HepG2 (cell line): ENCODE measurements at regions not wholly inside any gene's neighbourhood (a gene's known extent, or its start where the extent isn't known, plus 50 kb on each side); places are given as distances from the start of the nearest gene placed in this dataset.

Experiments used
- ATAC-seq: fragments of 200-7000 bp; cut with Tn5 transposase; 3 replicates; pipeline ENCODE4 v1.9.1; 2020; ENCODE audit warnings: mild to moderate bottlenecking, moderate library complexity
- BruUV-seq: library from RNA; stranded (reverse); fragments of 400-500 nt; replicated peaks from 2 replicates; lab custom pipeline; 2021; lab: Mats Ljungman, UMichigan
- CTCF ChIA-PET: fragments of 300-600 bp; formaldehyde crosslinking; extraction: SDS; loops from one replicate; lab custom pipeline; 2021; ENCODE audit warnings: low total read pairs, inconsistent platforms, low intra/inter-chr PET ratio; lab: Yijun Ruan, JAX
- POLR2A ChIA-PET: fragments of 350-600 bp; sonication (Branson Sonifier 250); formaldehyde crosslinking; loops from one replicate; lab custom pipeline; 2020; ENCODE audit warnings: antibody characterized with exemption, inconsistent platforms; lab: Yijun Ruan, JAX
- DNase-seq: peaks from one replicate; pipeline ENCODE4 v3.0.0-alpha.2; 2015; ENCODE audit warnings: low spot score
- FAIRE-seq: peaks from 3 replicates; lab custom pipeline; 2011; peaks lifted over from hg19 to GRCh38; lab: Jason Lieb, UNC
- H2AFZ ChIP-seq: one replicate; pipeline ENCODE4 v1.6.1; 2011; ENCODE audit warnings: low read length, inconsistent platforms
- H3K27ac ChIP-seq: fragments of 300-600 bp; 3 replicates; pipeline ENCODE4 v1.8.0; 2011; ENCODE audit warnings: mixed run types, mild to moderate bottlenecking, mixed read lengths, low read length, inconsistent platforms; ENCODE audit not compliant: insufficient read depth; ENCODE audit errors: extremely low read length
- H3K27me3 ChIP-seq, 2 experiments: fragments of 200-600 bp in 1 of 2; 2 replicates in 1 of 2; 3 replicates in 1 of 2; pipeline versions ENCODE4 v1.6.0 to v1.8.0; 2011; ENCODE audit warnings: low read length in 2 of 2, mild to moderate bottlenecking in 2 of 2, moderate library complexity in 2 of 2, inconsistent platforms in 1 of 2; ENCODE audit not compliant: insufficient read depth in 2 of 2, control insufficient read depth in 1 of 2
- H3K36me3 ChIP-seq, 2 experiments: fragments of 200-600 bp in 1 of 2; replicated peaks in 1 of 2; 2 replicates in 1 of 2; 3 replicates in 1 of 2; pipeline versions ENCODE4 v1.5.1 to v1.8.0; 2011; ENCODE audit warnings: low read length in 2 of 2, inconsistent platforms in 1 of 2; ENCODE audit not compliant: insufficient read depth in 2 of 2, control insufficient read depth in 1 of 2
- H3K4me1 ChIP-seq: 2 replicates; pipeline ENCODE4 v1.5.1; 2012; ENCODE audit warnings: low read length, inconsistent platforms; ENCODE audit not compliant: insufficient read depth
- H3K4me2 ChIP-seq: 2 replicates; pipeline ENCODE4 v1.6.0; 2011; ENCODE audit warnings: low read depth, low read length, inconsistent platforms
- H3K4me3 ChIP-seq, 3 experiments: fragments of 200-600 bp in 1 of 3; sonication (generic), shearing (Covaris generic) in 1 of 3; replicated peaks in 1 of 3; 2 replicates each; pipeline ENCODE4 v1.5.1; 2011 to 2016; ENCODE audit warnings: low read length in 3 of 3, inconsistent platforms in 2 of 3, low read depth in 2 of 3, mild to moderate bottlenecking in 2 of 3, control low read depth in 1 of 3, mixed read lengths in 1 of 3; ENCODE audit not compliant: insufficient read depth in 1 of 3
- H3K79me2 ChIP-seq: one replicate; pipeline ENCODE4 v1.6.1; 2011; ENCODE audit warnings: low read length, inconsistent platforms; ENCODE audit not compliant: insufficient read depth
- H3K9ac ChIP-seq: 2 replicates; pipeline ENCODE4 v1.6.0; 2011; ENCODE audit warnings: mild to moderate bottlenecking, low read depth, low read length, inconsistent platforms; ENCODE audit not compliant: insufficient read depth
- H3K9me3 ChIP-seq: 2 replicates; pipeline ENCODE4 v1.5.1; 2012; ENCODE audit warnings: mild to moderate bottlenecking, low read length
- H4K20me1 ChIP-seq: 2 replicates; pipeline ENCODE4 v1.6.0; 2011; ENCODE audit warnings: inconsistent platforms, mild to moderate bottlenecking, low read length, moderate library complexity; ENCODE audit not compliant: insufficient read depth
- ATRX ChIP-seq: sonication (generic); formaldehyde crosslinking; IDR thresholded peaks from 2 replicates; pipeline ENCODE4 v1.4.0; 2020; ENCODE audit warnings: missing genetic modification reagents, borderline replicate concordance
- ELK4 ChIP-seq: sonication (generic); formaldehyde crosslinking; IDR thresholded peaks from 2 replicates; pipeline ENCODE4 v1.9.0; 2021; ENCODE audit warnings: missing genetic modification reagents, borderline replicate concordance
- FOXP1 ChIP-seq, 2 experiments: fragments of 450-650 bp in 1 of 2; IDR thresholded peaks; 2 replicates each; pipeline ENCODE4 v1.6.1; 2017 to 2018; ENCODE audit warnings: antibody characterized with exemption in 1 of 2
- HDAC6 ChIP-seq: fragments of 200-600 bp; sonication (generic); IDR thresholded peaks from 2 replicates; pipeline ENCODE4 v1.7.0; 2017; ENCODE audit warnings: mild to moderate bottlenecking, antibody characterized with exemption, low read length, low read depth
- MYC ChIP-seq: sonication (generic); formaldehyde crosslinking; IDR thresholded peaks from 2 replicates; pipeline ENCODE4 v1.9.0; 2021; ENCODE audit warnings: missing genetic modification reagents, borderline replicate concordance
- NCOA1 ChIP-seq: sonication (generic); formaldehyde crosslinking; IDR thresholded peaks from 2 replicates; pipeline ENCODE4 v1.9.0; 2021; ENCODE audit warnings: missing genetic modification reagents
- PAF1 ChIP-seq: IDR thresholded peaks from 2 replicates; pipeline ENCODE4 v1.6.1; 2016; ENCODE audit warnings: missing genetic modification reagents, missing compliant biosample characterization
- PHB2 ChIP-seq: fragments of 450-650 bp; IDR thresholded peaks from 2 replicates; pipeline ENCODE4 v1.6.1; 2018; ENCODE audit not compliant: partially characterized antibody
- RELA ChIP-seq: sonication (generic); formaldehyde crosslinking; IDR thresholded peaks from 2 replicates; pipeline ENCODE4 v1.4.0; 2020; ENCODE audit warnings: missing genetic modification reagents
- SIN3B ChIP-seq: fragments of 150-350 bp; IDR thresholded peaks from 2 replicates; pipeline ENCODE4 v1.6.1; 2014; ENCODE audit warnings: low read length
- ZBTB39 ChIP-seq: sonication (generic); formaldehyde crosslinking; IDR thresholded peaks from 2 replicates; pipeline ENCODE4 v1.5.0; 2020; ENCODE audit warnings: missing genetic modification reagents
- ZFP41 ChIP-seq: sonication (generic); formaldehyde crosslinking; IDR thresholded peaks from 2 replicates; pipeline ENCODE4 v1.4.0; 2020; ENCODE audit warnings: mild to moderate bottlenecking, missing genetic modification reagents, borderline replicate concordance
- ZNF12 ChIP-seq: sonication (generic); formaldehyde crosslinking; IDR thresholded peaks from 2 replicates; pipeline ENCODE4 v1.5.0; 2020; ENCODE audit warnings: missing genetic modification reagents
- ZNF207 ChIP-seq: fragments of 450-650 bp; IDR thresholded peaks from 2 replicates; pipeline ENCODE4 v1.6.1; 2016; ENCODE audit warnings: antibody characterized with exemption, borderline replicate concordance
- ZNF253 ChIP-seq: sonication (generic); formaldehyde crosslinking; IDR thresholded peaks from 2 replicates; pipeline ENCODE4 v1.8.0; 2022; ENCODE audit warnings: mild to moderate bottlenecking, missing genetic modification reagents, borderline replicate concordance
- ZNF619 ChIP-seq: sonication (generic); formaldehyde crosslinking; IDR thresholded peaks from 2 replicates; pipeline ENCODE4 v1.4.0; 2020; ENCODE audit warnings: mild to moderate bottlenecking, missing genetic modification reagents
- ZNF747 ChIP-seq: sonication (generic); formaldehyde crosslinking; IDR thresholded peaks from 2 replicates; pipeline ENCODE4 v1.8.1; 2023; ENCODE audit warnings: missing genetic modification reagents, mild to moderate bottlenecking, borderline replicate concordance
- WGBS: methylation state at CpG from one replicate; pipeline ENCODE4 v1.1.6; 2017; ENCODE audit warnings: low lambda C conversion rate; 5-methylcytosine and 5-hydroxymethylcytosine counted together
- in situ Hi-C: cut with HindIII; loops from 2 replicates; pipeline ENCODE4 v1.10.0; 2017; ENCODE audit warnings: low pct_unique_long_range_greater_than_20kb; ENCODE audit not compliant: extremely low pct_ligation_motif_present
- intact Hi-C: fragments of 100-400 bp; cut with micrococcal nuclease; formaldehyde crosslinking; loops from one replicate; pipeline ENCODE4 v1.10.0; 2022; ENCODE audit not compliant: unreplicated experiment

- TF ChIP-seq ZBTB39 (CRISPR knock-in tag) (no peak), SIN3B (no peak), ZNF12 (CRISPR knock-in tag) (no peak), ELK4 (CRISPR knock-in tag) (no peak), MYC (no peak), ZNF619 (CRISPR knock-in tag) (no peak)
Measured at GRCh38 chr10:106280896-106281460, 883.5 kb downstream of the SORCS1 start (continued).

- Histone ChIP-seq H2AFZ (no peak overlapping the region), H3K4me1 (no peaks in the 10 kb centered on the region), H3K4me3 (no peak overlapping the region), H3K36me3 (no peaks in the 10 kb centered on the region), H3K9me3 (peaks cover 77% of the 10 kb centered on the region), H3K27ac (no peak overlapping the region), H3K79me2 (no peaks in the 10 kb centered on the region), H4K20me1 (no peaks in the 10 kb centered on the region), H3K27me3 (no peaks in the 10 kb centered on the region), H3K4me2 (no peak overlapping the region), H3K9ac (no peak overlapping the region)
- in situ Hi-C loops = no loop called here
- CTCF ChIA-PET = no interaction called here
- 0% methylated on average over 1 of the region's 1 CpG for WGBS
- no TSS peak for BruUV-seq
- no peak for ATAC-seq
- POLR2A ChIA-PET = no interaction called here
- TF ChIP-seq ZNF253 (no peak), NCOA1 (CRISPR knock-in tag) (no peak), ZNF207 (no peak), PHB2 (no peak), FOXP1 (IDR thresholded peaks at IDR 0.05) (no peak), FOXP1 (CRISPR knock-in tag; IDR thresholded peaks at IDR 0.05) (no peak), RELA (CRISPR knock-in tag) (no peak), ZFP41 (CRISPR knock-in tag) (no peak), HDAC6 (no peak), PAF1 (no peak), ATRX (no peak), ZNF747 (CRISPR knock-in tag) (no peak)
- FAIRE-seq = no peak
- intact Hi-C loops = no loop called here
- no peak for DNase-seq
Measured at GRCh38 chr10:106278383-106278782, 886.1 kb downstream of the SORCS1 start.
